ENCODE measurements at regions not wholly inside any gene's neighbourhood (a gene's known extent, or its start where the extent isn't known, plus 50 kb on each side); places are given as distances from the start of the nearest gene placed in this dataset.

DNA sequence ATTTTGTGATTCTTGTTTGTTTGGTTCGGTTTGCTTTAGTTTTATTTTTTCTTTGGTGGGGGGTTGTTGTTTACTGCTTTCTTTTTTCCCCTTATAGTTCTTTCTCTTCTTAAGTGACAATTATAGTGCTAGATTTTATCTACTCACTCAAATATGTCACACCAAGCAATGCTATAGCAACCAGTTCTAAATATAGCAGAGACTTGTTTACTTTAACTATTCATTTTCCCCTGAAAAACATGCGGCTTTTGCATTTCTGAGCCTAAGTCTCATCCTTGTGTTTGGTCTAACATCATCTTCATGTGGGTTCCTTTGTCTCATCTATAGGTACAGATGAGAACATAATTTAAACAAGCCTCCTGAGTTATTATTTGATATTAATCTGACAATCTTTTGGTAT lies 676.6 kb downstream of the FAT4 start (continued):
- TF ChIP-seq, protein P1, sequence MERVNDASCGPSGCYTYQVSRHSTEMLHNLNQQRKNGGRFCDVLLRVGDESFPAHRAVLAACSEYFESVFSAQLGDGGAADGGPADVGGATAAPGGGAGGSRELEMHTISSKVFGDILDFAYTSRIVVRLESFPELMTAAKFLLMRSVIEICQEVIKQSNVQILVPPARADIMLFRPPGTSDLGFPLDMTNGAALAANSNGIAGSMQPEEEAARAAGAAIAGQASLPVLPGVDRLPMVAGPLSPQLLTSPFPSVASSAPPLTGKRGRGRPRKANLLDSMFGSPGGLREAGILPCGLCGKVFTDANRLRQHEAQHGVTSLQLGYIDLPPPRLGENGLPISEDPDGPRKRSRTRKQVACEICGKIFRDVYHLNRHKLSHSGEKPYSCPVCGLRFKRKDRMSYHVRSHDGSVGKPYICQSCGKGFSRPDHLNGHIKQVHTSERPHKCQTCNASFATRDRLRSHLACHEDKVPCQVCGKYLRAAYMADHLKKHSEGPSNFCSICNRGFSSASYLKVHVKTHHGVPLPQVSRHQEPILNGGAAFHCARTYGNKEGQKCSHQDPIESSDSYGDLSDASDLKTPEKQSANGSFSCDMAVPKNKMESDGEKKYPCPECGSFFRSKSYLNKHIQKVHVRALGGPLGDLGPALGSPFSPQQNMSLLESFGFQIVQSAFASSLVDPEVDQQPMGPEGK (CRISPR knock-in tag; IDR thresholded peaks at IDR 0.05; ENCODE audit: borderline replicate concordance): no peak

DNA sequence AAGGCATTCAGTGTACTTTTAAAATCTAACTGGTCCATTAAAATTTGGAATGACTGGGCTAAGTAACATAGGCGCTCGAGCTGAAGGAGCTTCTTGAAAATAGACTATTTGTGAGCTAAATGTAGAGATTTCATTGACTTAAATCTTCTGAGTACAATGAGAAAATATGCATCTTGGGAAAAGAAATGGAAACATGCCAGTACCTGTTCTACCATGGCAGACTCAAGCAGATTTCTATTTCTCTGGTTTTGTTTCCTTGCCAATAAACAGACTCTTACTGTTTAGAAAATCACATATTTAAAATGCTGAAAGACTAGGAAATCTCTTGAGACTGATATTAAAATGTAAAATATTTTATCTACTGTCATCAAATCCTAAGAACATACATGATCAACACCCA lies 678.1 kb downstream of the FAT4 start:
- TF ChIP-seq CSDC2 (CRISPR knock-in tag; IDR thresholded peaks at IDR 0.05): no peak
- no peak for TF ChIP-seq ZC3H10 (CRISPR knock-in tag; IDR thresholded peaks at IDR 0.05)
- TF ChIP-seq ESRRG (CRISPR knock-in tag; IDR thresholded peaks at IDR 0.05): no peak
- no peak for TF ChIP-seq RARB (CRISPR knock-in tag; IDR thresholded peaks at IDR 0.05)
- no peak for TF ChIP-seq OSR1 (CRISPR knock-in tag; IDR thresholded peaks at IDR 0.05)
- ATAC-seq: no peak

DNA sequence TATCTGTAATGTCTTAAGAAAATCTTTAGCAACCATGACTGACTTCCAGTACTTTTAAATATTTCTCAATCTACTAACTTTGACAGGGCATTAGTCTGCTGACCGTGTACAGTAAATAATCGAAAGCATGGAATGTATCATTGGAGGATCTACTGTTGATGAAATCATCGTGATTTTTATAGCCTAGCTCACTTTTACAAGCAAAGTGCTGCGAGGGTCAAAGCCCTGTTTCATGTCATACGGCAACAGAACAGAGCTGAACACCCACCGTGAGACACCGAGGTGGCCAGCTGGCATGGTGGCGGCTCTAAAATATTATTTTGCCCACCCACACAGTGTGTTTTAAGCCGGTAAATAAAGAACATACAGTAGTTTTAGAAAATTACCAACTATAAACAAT lies 679.3 kb downstream of the FAT4 start:
- ATAC-seq: no peak
- TF ChIP-seq ZFP3 (CRISPR knock-in tag; IDR thresholded peaks at IDR 0.05) (no peak), PPARA (CRISPR knock-in tag; IDR thresholded peaks at IDR 0.05; ENCODE audit: borderline replicate concordance) (no peak), SNAI2 (CRISPR knock-in tag; IDR thresholded peaks at IDR 0.05) (no peak), TOX (CRISPR knock-in tag; IDR thresholded peaks at IDR 0.05; ENCODE audit: borderline replicate concordance) (no peak), ZNF8 (CRISPR knock-in tag; IDR thresholded peaks at IDR 0.05) (no peak), ZNF70 (CRISPR knock-in tag; IDR thresholded peaks at IDR 0.05) (no peak), RARB (CRISPR knock-in tag; IDR thresholded peaks at IDR 0.05) (no peak), OSR1 (CRISPR knock-in tag; IDR thresholded peaks at IDR 0.05) (no peak)
- TF ChIP-seq, protein P2, sequence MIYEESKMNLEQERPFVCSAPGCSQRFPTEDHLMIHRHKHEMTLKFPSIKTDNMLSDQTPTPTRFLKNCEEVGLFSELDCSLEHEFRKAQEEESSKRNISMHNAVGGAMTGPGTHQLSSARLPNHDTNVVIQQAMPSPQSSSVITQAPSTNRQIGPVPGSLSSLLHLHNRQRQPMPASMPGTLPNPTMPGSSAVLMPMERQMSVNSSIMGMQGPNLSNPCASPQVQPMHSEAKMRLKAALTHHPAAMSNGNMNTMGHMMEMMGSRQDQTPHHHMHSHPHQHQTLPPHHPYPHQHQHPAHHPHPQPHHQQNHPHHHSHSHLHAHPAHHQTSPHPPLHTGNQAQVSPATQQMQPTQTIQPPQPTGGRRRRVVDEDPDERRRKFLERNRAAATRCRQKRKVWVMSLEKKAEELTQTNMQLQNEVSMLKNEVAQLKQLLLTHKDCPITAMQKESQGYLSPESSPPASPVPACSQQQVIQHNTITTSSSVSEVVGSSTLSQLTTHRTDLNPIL (CRISPR knock-in tag; IDR thresholded peaks at IDR 0.05; ENCODE audit: low read depth): no peak

DNA sequence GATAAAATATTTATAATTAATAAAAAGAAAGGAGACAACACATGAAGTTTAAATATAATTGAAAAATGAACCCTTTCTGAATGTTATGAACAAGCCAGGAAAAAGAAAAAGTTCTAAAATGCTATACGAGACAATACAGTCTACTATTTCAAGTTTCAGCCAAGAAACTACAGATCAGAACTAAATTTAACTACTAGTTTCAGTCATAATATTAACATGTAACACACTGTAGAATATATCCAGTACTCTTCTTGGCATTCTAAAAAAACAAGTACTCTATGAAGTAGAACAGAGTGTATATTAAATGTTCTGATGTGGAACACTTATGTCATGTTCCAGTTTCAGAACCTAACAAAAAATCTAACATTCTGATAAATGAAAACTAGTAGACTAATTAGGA lies 679.7 kb downstream of the FAT4 start:
- TF ChIP-seq, protein P2 (CRISPR knock-in tag; IDR thresholded peaks at IDR 0.05; ENCODE audit: low read depth): no peak
- TF ChIP-seq ZNF565 (CRISPR knock-in tag; conservative IDR thresholded peaks at IDR 0.05; ENCODE audit: low read depth): no peak
- TF ChIP-seq PPARA (CRISPR knock-in tag; IDR thresholded peaks at IDR 0.05; ENCODE audit: borderline replicate concordance): no peak
- no peak for TF ChIP-seq ARNTL (CRISPR knock-in tag; IDR thresholded peaks at IDR 0.05; ENCODE audit: borderline replicate concordance, low read depth)
- no peak for TF ChIP-seq ZNF70 (CRISPR knock-in tag; IDR thresholded peaks at IDR 0.05)
- TF ChIP-seq ZNF8 (CRISPR knock-in tag; IDR thresholded peaks at IDR 0.05): no peak
- TF ChIP-seq, protein P1 (CRISPR knock-in tag; IDR thresholded peaks at IDR 0.05; ENCODE audit: borderline replicate concordance): no peak
- no peak for TF ChIP-seq ZFP3 (CRISPR knock-in tag; IDR thresholded peaks at IDR 0.05)
- TF ChIP-seq TOX (CRISPR knock-in tag; IDR thresholded peaks at IDR 0.05; ENCODE audit: borderline replicate concordance): no peak
- no peak for TF ChIP-seq BACH2 (CRISPR knock-in tag; IDR thresholded peaks at IDR 0.05; ENCODE audit: borderline replicate concordance)
- TF ChIP-seq ESRRG (CRISPR knock-in tag; IDR thresholded peaks at IDR 0.05): no peak
- TF ChIP-seq SNAI2 (CRISPR knock-in tag; IDR thresholded peaks at IDR 0.05): no peak
- TF ChIP-seq, protein P3, sequence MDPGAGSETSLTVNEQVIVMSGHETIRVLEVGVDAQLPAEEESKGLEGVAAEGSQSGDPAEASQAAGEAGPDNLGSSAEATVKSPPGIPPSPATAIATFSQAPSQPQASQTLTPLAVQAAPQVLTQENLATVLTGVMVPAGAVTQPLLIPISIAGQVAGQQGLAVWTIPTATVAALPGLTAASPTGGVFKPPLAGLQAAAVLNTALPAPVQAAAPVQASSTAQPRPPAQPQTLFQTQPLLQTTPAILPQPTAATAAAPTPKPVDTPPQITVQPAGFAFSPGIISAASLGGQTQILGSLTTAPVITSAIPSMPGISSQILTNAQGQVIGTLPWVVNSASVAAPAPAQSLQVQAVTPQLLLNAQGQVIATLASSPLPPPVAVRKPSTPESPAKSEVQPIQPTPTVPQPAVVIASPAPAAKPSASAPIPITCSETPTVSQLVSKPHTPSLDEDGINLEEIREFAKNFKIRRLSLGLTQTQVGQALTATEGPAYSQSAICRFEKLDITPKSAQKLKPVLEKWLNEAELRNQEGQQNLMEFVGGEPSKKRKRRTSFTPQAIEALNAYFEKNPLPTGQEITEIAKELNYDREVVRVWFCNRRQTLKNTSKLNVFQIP (CRISPR knock-in tag; IDR thresholded peaks at IDR 0.05; ENCODE audit: borderline replicate concordance, low read depth): no peak
- TF ChIP-seq, protein P4, sequence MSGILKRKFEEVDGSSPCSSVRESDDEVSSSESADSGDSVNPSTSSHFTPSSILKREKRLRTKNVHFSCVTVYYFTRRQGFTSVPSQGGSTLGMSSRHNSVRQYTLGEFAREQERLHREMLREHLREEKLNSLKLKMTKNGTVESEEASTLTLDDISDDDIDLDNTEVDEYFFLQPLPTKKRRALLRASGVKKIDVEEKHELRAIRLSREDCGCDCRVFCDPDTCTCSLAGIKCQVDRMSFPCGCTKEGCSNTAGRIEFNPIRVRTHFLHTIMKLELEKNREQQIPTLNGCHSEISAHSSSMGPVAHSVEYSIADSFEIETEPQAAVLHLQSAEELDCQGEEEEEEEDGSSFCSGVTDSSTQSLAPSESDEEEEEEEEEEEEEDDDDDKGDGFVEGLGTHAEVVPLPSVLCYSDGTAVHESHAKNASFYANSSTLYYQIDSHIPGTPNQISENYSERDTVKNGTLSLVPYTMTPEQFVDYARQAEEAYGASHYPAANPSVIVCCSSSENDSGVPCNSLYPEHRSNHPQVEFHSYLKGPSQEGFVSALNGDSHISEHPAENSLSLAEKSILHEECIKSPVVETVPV (CRISPR knock-in tag; IDR thresholded peaks at IDR 0.05): no peak
- TF ChIP-seq GLIS3 (CRISPR knock-in tag; IDR thresholded peaks at IDR 0.05): no peak
- TF ChIP-seq ISL1 (CRISPR knock-in tag; IDR thresholded peaks at IDR 0.05): no peak
- TF ChIP-seq ZFP30 (CRISPR knock-in tag; IDR thresholded peaks at IDR 0.05): no peak
- no peak for TF ChIP-seq RARB (CRISPR knock-in tag; IDR thresholded peaks at IDR 0.05)
- TF ChIP-seq, protein P5, sequence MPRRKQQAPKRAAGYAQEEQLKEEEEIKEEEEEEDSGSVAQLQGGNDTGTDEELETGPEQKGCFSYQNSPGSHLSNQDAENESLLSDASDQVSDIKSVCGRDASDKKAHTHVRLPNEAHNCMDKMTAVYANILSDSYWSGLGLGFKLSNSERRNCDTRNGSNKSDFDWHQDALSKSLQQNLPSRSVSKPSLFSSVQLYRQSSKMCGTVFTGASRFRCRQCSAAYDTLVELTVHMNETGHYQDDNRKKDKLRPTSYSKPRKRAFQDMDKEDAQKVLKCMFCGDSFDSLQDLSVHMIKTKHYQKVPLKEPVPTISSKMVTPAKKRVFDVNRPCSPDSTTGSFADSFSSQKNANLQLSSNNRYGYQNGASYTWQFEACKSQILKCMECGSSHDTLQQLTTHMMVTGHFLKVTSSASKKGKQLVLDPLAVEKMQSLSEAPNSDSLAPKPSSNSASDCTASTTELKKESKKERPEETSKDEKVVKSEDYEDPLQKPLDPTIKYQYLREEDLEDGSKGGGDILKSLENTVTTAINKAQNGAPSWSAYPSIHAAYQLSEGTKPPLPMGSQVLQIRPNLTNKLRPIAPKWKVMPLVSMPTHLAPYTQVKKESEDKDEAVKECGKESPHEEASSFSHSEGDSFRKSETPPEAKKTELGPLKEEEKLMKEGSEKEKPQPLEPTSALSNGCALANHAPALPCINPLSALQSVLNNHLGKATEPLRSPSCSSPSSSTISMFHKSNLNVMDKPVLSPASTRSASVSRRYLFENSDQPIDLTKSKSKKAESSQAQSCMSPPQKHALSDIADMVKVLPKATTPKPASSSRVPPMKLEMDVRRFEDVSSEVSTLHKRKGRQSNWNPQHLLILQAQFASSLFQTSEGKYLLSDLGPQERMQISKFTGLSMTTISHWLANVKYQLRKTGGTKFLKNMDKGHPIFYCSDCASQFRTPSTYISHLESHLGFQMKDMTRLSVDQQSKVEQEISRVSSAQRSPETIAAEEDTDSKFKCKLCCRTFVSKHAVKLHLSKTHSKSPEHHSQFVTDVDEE (CRISPR knock-in tag; IDR thresholded peaks at IDR 0.05): no peak
- no peak for TF ChIP-seq ZC3H10 (CRISPR knock-in tag; IDR thresholded peaks at IDR 0.05)
- no peak for ATAC-seq
